ENCODE measurements at regions not wholly inside any gene's neighbourhood (a gene's known extent, or its start where the extent isn't known, plus 50 kb on each side); places are given as distances from the start of the nearest gene placed in this dataset.

DNA sequence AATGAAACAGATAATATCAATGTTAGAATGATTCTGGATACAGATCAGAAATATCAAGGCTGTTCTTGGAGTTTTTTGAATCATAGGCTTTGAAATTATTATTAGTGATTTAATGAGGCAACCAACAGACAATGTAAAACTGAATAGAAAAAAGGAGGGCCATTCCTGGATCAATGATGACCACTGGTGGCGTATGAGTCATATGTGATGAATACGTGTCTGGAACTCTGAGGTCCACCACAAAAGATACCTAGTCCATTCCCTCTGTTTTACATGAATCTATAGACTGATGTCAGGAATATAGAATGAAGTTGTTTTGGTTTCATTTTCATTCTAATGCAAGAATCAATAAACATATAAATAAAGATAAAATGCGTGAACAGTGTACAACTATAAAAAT lies 78.3 kb upstream of the RTL1 start:
- no peak for DNase-seq (ENCODE audit: insufficient read length, low spot score)
- no peak for FAIRE-seq
- TF ChIP-seq PAX5 (IDR thresholded peaks at IDR 0.05; ENCODE audit: insufficient read depth, low read length, severe bottlenecking) (no peak), POLR2A (IDR thresholded peaks at IDR 0.05; ENCODE audit: low read depth, low read length) (no peak), TAF1 (IDR thresholded peaks at IDR 0.05; ENCODE audit: low read depth, low read length) (no peak)

GRCh38 chr14:100982353-100982752 lies 78.8 kb upstream of the RTL1 start:
- TF ChIP-seq POU2F2 (IDR thresholded peaks at IDR 0.05; ENCODE audit: low read depth, low read length), result no peak
- no peak for TF ChIP-seq PAX5 (IDR thresholded peaks at IDR 0.05; ENCODE audit: insufficient read depth, low read length, severe bottlenecking)
- no peak for TF ChIP-seq POLR2A (IDR thresholded peaks at IDR 0.05; ENCODE audit: low read depth, low read length)
- no peak for TF ChIP-seq SPI1 (IDR thresholded peaks at IDR 0.05; ENCODE audit: low read depth, low read length)
- TF ChIP-seq TAF1 (IDR thresholded peaks at IDR 0.05; ENCODE audit: low read depth, low read length), result no peak
- TF ChIP-seq POLR2AphosphoS5 (IDR thresholded peaks at IDR 0.05; ENCODE audit: low read depth, low read length), result no peak
- DNase-seq (ENCODE audit: insufficient read length, low spot score), result no peak
- no peak for FAIRE-seq

- FAIRE-seq (no peak), DNase-seq (ENCODE audit: insufficient read length, low spot score) (no peak)
Observed at GRCh38 chr14:100982762-100983161, 79.2 kb upstream of the RTL1 start.

DNA sequence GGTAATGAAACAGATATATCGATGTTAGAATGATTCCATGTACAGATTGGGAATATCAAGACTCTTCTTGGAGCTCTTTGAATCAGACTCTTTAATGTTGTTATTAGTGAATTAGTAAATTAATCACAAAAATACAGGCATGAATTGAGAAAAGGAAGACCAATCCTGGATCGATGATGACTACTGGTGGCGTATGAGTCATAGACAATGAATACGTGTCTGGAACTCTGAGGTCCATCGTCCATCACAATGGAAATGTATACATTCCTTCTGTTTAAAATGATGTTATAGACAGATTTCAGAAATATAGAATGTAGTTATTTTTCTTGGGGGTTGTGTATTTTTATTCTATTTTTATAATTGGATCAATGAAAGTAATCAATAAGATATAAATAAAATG lies 80.2 kb upstream of the RTL1 start:
- FAIRE-seq, result no peak
- DNase-seq (ENCODE audit: insufficient read length, low spot score), result no peak
- TF ChIP-seq SPI1 (IDR thresholded peaks at IDR 0.05; ENCODE audit: low read depth, low read length), result no peak
- TF ChIP-seq POLR2A (IDR thresholded peaks at IDR 0.05; ENCODE audit: low read depth, low read length), result no peak
- TF ChIP-seq POLR2AphosphoS5 (IDR thresholded peaks at IDR 0.05; ENCODE audit: low read depth, low read length), result no peak
- no peak for TF ChIP-seq TAF1 (IDR thresholded peaks at IDR 0.05; ENCODE audit: low read depth, low read length)
- no peak for TF ChIP-seq POU2F2 (IDR thresholded peaks at IDR 0.05; ENCODE audit: low read depth, low read length)
- no peak for TF ChIP-seq PAX5 (IDR thresholded peaks at IDR 0.05; ENCODE audit: insufficient read depth, low read length, severe bottlenecking)

More at GRCh38 chr14:100982762-100983161, 79.2 kb upstream of the RTL1 start:
- TF ChIP-seq SPI1 (IDR thresholded peaks at IDR 0.05; ENCODE audit: low read depth, low read length) (no peak), POU2F2 (IDR thresholded peaks at IDR 0.05; ENCODE audit: low read depth, low read length) (no peak), POLR2A (IDR thresholded peaks at IDR 0.05; ENCODE audit: low read depth, low read length) (no peak), TAF1 (IDR thresholded peaks at IDR 0.05; ENCODE audit: low read depth, low read length) (no peak), POLR2AphosphoS5 (IDR thresholded peaks at IDR 0.05; ENCODE audit: low read depth, low read length) (no peak), PAX5 (IDR thresholded peaks at IDR 0.05; ENCODE audit: insufficient read depth, low read length, severe bottlenecking) (no peak)

- FAIRE-seq (no peak), DNase-seq (ENCODE audit: insufficient read length, low spot score) (no peak)
Observed at GRCh38 chr14:100988011-100988410, 84.5 kb upstream of the RTL1 start.

GRCh38 chr14:100988411-100988900 lies 84.9 kb upstream of the RTL1 start:
- TF ChIP-seq POLR2A (IDR thresholded peaks at IDR 0.05; ENCODE audit: low read depth, low read length) (no peak), POU2F2 (IDR thresholded peaks at IDR 0.05; ENCODE audit: low read depth, low read length) (no peak)
- no peak for FAIRE-seq
- DNase-seq (ENCODE audit: insufficient read length, low spot score), result no peak

More at GRCh38 chr14:100988011-100988410, 84.5 kb upstream of the RTL1 start:
- TF ChIP-seq SPI1 (IDR thresholded peaks at IDR 0.05; ENCODE audit: low read depth, low read length), result no peak
- TF ChIP-seq PAX5 (IDR thresholded peaks at IDR 0.05; ENCODE audit: insufficient read depth, low read length, severe bottlenecking), result no peak
- no peak for TF ChIP-seq POU2F2 (IDR thresholded peaks at IDR 0.05; ENCODE audit: low read depth, low read length)
- TF ChIP-seq POLR2A (IDR thresholded peaks at IDR 0.05; ENCODE audit: low read depth, low read length), result no peak
- no peak for TF ChIP-seq TAF1 (IDR thresholded peaks at IDR 0.05; ENCODE audit: low read depth, low read length)
- TF ChIP-seq POLR2AphosphoS5 (IDR thresholded peaks at IDR 0.05; ENCODE audit: low read depth, low read length), result no peak

- DNase-seq (ENCODE audit: insufficient read length, low spot score) (no peak), FAIRE-seq (no peak)
- TF ChIP-seq PAX5 (IDR thresholded peaks at IDR 0.05; ENCODE audit: insufficient read depth, low read length, severe bottlenecking) (no peak), POU2F2 (IDR thresholded peaks at IDR 0.05; ENCODE audit: low read depth, low read length) (no peak), POLR2A (IDR thresholded peaks at IDR 0.05; ENCODE audit: low read depth, low read length) (no peak)
Observed at GRCh38 chr14:100988956-100989355, 85.4 kb upstream of the RTL1 start.

DNA sequence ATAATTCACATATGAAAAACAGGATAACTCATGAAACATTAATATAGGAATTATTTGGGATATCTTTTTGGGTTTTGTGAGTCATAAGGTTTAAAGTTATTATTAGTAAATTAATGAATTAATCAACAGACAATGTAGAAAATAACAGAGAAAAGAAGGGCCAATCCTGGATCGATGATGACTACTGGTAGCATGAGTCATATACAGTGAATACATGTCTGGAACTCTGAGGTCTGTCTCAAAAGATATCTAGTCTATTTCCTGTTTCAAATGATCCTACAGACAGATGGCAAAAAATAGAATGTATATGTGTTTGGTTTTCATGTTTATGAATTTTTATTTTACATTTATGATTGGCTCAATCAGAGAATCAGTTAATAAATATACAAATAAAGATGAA lies 86.4 kb upstream of the RTL1 start:
- FAIRE-seq (no peak), DNase-seq (ENCODE audit: insufficient read length, low spot score) (no peak)
- TF ChIP-seq POLR2AphosphoS5 (IDR thresholded peaks at IDR 0.05; ENCODE audit: low read depth, low read length) (no peak), POLR2A (IDR thresholded peaks at IDR 0.05; ENCODE audit: low read depth, low read length) (no peak), PAX5 (IDR thresholded peaks at IDR 0.05; ENCODE audit: insufficient read depth, low read length, severe bottlenecking) (no peak), SPI1 (IDR thresholded peaks at IDR 0.05; ENCODE audit: low read depth, low read length) (no peak), POU2F2 (IDR thresholded peaks at IDR 0.05; ENCODE audit: low read depth, low read length) (no peak), TAF1 (IDR thresholded peaks at IDR 0.05; ENCODE audit: low read depth, low read length) (no peak)

- no peak for TF ChIP-seq TAF1 (IDR thresholded peaks at IDR 0.05; ENCODE audit: low read depth, low read length)
- no peak for TF ChIP-seq POLR2AphosphoS5 (IDR thresholded peaks at IDR 0.05; ENCODE audit: low read depth, low read length)
- no peak for TF ChIP-seq POU2F2 (IDR thresholded peaks at IDR 0.05; ENCODE audit: low read depth, low read length)
- no peak for TF ChIP-seq POLR2A (IDR thresholded peaks at IDR 0.05; ENCODE audit: low read depth, low read length)
- no peak for TF ChIP-seq SPI1 (IDR thresholded peaks at IDR 0.05; ENCODE audit: low read depth, low read length)
- no peak for TF ChIP-seq PAX5 (IDR thresholded peaks at IDR 0.05; ENCODE audit: insufficient read depth, low read length, severe bottlenecking)
- FAIRE-seq (no peak), DNase-seq (ENCODE audit: insufficient read length, low spot score) (no peak)
Observed at GRCh38 chr14:100994082-100994481, 90.6 kb upstream of the RTL1 start.

GRCh38 chr14:100994756-100995330 lies 91.3 kb upstream of the RTL1 start:
- TF ChIP-seq POLR2AphosphoS5 (IDR thresholded peaks at IDR 0.05; ENCODE audit: low read depth, low read length) (no peak), PAX5 (IDR thresholded peaks at IDR 0.05; ENCODE audit: insufficient read depth, low read length, severe bottlenecking) (no peak), POLR2A (IDR thresholded peaks at IDR 0.05; ENCODE audit: low read depth, low read length) (no peak), POU2F2 (IDR thresholded peaks at IDR 0.05; ENCODE audit: low read depth, low read length) (no peak), TAF1 (IDR thresholded peaks at IDR 0.05; ENCODE audit: low read depth, low read length) (no peak), SPI1 (IDR thresholded peaks at IDR 0.05; ENCODE audit: low read depth, low read length) (no peak)
- FAIRE-seq (no peak), DNase-seq (ENCODE audit: insufficient read length, low spot score) (no peak)
